DMS153 treated with DMSO at 0.1 percent for 48 hours (cell line): ENCODE measurements at regions not wholly inside any gene's neighbourhood (a gene's known extent, or its start where the extent isn't known, plus 50 kb on each side); places are given as distances from the start of the nearest gene placed in this dataset.

ENCODE experiments used
- DNase-seq: peaks from one replicate; lab custom pipeline; 2025; ENCODE audit not compliant: unreplicated experiment; lab: John Stamatoyannopoulos, UW

DNA sequence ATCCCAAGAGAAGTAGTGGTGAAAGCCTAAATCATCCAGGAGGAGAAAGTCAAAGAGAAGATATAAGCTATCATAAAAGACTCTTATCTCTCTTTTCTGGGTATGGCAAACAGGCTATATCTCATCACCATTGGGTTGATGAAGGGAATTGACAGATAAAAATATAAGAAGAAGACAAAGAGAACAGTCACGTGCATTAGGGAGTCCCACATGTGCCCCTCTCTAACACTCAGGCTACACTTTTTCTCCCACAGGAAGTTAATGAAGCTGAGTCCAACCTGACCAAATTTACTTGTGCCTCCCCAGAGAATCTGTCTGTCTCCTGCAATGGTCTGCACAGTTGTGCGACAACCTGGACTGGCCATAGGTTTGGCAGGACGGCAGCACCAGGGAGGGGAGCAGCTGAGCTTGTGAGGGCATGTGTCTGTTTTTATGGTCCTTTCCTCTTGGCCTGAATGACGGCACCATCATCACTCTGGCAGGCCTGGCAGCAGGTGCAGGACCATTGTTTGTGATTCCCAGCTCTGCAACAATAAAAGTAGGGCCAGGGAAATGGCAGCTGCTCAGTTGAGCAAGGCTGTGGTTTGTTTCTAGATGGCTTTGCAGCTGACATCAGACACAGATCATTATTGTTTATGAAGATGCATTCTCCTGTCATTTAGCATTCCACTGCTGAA lies 144.5 kb upstream of the MCHR2 start:
- peak; percentile 72 for DNase-seq

DNA sequence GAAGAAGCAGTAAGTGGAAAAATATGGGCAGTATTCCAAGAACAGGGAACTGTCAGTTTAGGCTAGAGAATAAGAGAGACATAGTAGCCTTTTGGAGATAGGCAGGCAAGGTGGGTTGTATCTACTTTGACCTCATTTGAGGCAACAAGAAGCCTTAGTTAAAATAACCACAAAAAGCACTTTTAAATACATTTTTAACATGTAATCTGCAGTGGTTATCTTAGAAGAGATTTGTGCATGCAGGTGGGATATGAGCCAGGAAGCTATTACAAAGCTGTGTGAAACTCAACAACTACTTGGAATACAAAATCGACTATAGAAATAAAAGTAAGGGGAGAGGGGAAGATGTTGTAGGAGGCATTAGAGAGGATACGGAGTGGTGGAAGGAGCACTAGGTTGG lies 143.7 kb upstream of the MCHR2 start:
- DNase-seq: no peak

DNA sequence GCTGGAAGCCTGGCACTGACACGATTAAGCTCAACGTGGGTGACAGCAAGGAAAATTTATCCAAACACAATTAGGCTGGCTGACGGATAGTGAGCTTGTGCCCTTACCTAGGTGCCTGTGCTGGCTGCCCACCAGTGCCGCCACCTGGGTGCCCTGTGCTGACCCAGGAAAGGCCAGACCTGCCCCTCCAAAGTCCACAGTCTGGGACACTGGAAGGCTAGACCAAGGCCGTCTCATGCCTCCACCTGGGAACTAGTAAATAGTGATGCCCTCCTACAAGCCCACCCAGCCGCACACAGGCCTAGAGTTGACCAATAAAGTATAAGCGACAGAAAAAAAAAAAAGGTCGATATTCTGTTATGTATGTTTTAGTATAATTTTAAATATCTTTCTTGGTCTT lies 142.6 kb upstream of the MCHR2 start:
- no peak for DNase-seq

DNA sequence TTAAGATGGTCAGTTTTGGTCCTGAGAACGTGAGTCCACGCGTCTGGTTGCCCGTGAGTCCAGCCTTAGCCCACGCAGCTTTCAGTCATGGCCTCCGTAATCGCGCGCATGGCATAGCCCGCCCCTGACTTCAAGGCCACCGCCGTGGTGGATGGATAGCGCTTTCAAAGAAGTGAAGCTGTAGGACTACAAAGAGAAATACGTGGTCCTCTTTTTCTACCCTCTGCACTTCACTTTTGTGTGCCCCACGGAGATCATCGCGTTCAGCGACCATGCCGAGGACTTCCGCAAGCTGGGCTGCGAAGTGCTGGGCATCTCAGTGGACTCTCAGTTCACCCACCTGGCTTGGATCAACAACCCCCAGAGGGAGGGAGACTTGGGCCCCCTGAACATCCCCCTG lies 142.0 kb upstream of the MCHR2 start:
- DNase-seq: no peak

DNA sequence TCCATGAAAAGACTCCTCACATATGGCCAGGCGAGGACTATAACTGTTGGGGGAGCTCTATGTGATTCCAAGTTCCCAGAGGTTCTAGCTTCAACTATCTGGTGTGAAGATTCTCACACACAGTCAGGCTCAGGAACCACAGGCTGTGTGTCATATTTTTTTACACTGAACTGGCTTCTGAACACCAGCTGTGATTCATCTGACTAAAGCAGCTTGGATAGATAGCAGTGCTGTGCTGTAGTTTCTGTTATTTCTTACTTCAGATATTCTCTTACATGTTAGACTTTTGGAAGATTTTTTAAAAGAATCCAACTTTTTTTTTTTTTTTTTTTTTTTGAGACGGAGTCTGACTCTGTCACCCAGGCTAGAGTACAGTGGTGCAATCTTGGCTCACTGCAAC lies 140.7 kb upstream of the MCHR2 start:
- DNase-seq: no peak

DNA sequence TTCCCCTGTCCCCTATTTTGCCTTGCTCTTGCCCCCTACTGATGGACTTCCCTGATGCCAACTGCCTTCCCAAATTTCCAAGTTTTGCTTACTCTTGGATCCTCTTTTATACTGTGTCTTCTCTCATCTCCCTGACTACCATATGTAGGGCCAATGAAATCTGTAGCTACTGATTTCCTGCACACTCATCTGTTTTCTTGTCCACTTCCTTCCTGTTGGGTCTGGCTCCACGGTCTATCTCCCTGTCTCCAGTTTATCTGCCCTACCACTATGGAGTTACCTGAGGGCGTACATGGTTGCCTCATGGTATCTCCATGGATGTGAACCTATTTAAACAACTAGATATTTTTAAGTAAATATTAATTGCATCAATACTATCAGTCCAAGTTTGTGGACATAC lies 140.3 kb upstream of the MCHR2 start:
- DNase-seq: no peak

DNA sequence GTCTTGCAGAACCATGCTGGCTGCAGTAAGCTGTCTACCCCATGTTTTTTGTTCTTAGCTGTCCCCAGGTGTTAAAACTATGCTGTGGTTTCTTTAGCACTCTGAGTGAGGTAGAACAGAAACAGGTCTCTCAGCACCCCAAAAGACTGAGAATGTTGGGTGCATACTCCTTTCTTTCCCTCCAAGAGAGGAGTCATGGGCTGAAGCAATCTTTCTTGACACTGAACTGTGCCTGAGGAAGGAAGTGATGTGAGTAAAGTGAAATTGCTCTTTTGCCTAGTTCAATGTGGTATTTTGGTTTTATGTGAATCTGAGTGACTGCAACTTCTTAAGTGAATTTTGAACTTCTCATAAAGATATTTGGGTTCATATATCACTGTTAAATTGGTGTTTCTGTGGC lies 138.0 kb upstream of the MCHR2 start:
- no peak for DNase-seq

DNA sequence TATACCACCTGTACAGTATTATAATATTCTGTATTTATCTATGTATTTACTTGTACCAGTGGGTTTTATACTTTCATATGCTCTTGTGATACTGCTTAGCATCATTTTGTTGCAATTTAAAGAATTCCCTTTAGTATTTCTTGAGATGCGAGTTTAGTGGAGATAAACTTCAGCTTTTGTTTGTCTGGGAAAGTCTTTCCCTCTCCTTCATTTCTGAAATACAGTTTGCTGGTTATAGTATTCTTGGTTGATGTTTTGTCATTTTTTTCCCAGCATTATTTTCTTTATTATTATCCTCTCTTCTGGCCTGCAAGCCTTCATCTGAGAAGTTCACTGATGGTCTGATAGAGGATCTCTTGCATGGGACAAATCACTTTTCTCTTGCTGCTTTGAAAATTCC lies 136.6 kb upstream of the MCHR2 start:
- DNase-seq: no peak

DNA sequence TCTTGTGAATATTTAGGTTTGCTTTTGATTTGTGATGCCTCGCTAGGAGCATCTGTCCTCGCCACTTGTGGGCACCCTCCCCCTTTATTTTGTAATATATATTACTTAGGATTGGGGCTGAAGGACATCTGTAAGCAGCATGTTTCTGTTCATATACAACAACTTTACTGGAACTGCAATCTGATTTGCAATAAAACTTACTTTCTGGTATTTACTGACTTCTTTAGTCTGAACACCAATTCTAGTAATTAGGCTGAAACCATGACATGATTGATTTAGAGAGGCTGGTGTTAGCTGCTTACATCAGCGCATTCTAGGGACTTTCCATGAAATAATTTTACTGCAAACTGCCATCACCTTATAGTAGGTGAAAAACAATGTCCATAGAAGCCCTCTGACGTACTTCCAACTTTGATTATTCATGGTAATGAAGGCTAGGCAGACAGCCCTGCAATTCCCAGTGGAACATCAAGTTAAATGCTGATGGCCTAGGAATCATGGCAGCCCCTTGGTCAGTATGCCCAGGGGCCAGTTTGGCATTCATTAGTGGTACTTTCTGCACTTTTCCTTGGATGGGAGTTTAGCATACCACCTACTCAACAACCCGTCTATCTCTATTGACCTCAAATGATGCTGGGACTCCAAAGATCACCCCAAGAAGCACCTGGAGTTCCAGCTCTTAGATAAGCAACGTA lies 132.9 kb upstream of the MCHR2 start:
- DNase-seq: no peak

DNA sequence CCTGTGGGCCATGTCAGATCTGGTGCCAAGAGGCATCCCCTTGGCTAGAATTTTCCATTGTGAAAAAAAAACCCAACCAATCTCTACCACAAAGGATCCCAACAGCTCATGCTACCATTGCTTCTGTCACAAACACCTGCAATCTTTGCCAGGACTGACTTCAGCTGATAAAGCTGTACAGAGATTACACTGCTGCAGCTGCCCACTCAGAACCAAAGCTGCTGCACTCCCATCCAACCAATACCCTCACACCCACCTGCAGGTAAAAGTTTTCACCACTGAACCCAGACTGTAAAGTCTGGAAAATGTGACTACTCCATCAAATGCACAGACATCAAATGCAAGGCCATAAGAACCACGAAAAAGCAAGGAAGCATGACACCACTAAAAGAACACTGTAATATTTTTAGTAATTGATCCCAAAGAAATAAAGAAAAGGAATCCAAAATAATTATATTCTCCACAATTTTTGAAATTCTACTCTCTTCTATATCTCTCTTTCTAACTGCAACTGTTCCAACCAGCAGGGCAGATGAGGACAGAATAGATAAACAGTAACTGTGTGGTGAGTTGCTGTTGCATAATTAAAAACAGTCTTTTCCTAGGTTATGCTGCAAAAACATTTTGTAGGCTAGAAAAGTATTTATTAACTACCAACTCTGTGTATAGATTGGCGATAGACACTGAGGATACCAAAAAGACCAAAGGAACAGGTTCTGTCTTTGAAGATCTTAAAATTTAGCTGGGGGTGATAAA lies 128.0 kb upstream of the MCHR2 start:
- no peak for DNase-seq

DNA sequence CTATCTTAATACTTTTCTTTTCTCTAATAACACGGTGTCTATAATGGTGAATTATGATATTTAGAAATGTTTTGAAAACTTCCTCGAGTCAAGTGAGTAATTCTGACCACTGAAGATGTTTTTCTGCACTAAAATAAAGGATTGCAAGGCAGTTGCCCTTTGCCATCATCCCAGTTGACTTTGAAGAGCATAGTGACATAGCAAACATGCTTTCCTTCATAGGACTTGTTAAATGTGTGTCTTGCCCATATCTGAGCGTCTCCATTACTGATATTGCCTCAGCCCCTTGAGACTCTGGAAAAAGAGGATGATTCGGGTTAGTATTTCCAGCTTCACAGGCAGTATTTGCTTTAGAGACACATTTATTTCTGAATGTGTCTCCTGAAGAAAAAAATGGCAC lies 125.2 kb upstream of the MCHR2 start:
- DNase-seq: no peak

DNA sequence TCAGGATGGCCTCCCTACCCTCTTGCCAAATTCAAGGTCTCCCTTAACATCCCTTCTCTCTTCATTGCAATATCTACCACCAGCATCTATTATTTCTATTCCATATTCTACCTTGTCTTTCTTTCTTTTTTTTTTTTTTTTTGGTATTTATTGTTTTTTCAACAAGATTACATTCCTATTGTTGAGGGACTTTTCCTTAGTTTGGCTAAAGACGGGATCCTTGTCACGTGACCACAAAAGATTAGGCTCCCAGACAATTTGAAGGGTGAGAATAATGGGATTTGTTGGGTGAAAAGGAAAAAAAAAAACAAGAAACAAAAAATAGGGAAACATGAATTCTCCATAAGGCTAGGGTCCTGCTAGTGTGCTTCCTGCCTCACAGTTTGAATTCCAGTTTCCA lies 124.3 kb upstream of the MCHR2 start:
- DNase-seq: no peak

DNA sequence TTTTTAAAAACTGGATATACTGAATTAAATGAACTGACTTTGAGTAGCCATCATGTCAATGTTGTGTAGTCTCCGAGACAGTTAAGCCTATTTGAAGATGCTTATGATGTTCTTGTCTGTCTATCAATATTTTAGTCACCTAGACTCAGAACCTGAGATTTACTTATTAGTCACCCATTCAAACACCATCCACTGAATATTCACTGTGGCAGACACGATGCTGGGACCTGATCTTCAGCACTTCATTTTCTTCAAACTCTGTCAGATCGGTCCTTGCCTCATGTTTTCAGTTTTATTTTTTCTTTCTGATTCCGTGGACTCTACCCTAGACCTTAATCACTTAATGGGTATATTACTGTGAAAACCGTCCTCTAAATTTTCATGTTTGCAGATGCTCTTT lies 123.7 kb upstream of the MCHR2 start:
- no peak for DNase-seq

DNA sequence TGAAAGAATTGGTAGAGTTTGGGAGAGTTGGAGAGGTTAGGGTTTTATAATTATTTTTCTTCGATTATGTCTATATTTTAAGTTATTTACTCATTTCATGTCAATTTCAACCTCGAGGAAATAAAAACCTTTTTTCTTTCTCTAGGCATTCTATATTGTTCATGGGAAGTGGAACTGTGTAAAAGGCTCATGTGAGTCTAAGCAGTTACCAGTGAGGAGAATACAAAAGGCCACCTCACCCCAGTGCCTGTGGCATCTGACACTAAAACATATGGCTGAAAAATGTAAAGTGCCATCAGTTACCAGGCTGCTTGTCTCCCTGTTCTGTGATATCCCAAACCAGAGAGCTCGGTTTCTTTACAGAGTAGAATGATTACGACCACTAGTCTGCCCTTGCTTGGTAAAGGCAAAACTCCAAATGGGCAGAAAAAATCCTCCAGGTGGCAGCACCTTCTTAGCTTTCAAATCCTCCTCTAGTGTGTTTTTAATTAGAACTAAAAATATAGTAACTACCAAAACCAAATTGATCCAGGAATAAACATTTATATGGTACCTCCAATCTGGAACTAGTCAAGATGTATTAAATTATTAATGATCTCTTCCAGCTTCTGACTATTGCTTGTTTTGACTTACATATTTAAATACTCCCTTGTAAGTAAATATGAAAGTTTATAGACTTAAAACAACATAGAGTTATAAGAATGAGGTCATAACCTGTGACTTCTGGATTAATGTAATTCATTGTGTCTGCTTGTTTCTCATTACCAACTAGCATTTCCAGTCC lies 122.6 kb upstream of the MCHR2 start:
- peak; percentile 65 for DNase-seq

DNA sequence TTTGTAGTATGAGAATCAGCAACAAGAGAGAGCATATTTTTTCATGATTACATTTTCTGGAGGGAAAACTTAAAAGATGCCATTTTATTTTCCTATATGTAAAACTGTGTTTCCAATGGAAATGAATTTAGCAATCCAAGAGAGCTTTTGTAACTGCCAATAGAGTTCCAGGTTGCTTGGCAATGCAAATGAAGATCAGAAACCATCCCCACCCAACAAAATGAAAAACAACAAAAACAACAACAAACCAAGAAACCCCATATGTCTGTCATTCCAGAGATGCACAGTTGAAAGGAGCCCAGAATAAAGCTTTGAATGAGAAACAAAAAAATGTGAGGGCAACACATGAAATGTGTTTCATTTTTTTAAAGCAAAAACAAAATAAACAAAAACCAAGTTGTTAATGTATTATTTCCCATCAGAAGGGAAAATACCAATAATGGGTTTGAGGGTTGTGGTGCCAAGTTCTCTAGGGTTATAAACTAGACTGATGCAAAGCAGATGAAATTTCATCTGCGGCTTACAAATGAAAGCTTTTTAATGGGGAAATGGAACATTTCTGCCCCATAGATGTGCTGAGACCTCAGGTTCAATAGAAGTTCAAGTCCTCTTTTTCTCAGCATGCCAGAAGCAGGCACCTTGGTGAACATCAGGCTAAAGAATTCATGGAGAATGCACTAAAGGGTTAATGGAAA lies 121.5 kb upstream of the MCHR2 start:
- no peak for DNase-seq

DNA sequence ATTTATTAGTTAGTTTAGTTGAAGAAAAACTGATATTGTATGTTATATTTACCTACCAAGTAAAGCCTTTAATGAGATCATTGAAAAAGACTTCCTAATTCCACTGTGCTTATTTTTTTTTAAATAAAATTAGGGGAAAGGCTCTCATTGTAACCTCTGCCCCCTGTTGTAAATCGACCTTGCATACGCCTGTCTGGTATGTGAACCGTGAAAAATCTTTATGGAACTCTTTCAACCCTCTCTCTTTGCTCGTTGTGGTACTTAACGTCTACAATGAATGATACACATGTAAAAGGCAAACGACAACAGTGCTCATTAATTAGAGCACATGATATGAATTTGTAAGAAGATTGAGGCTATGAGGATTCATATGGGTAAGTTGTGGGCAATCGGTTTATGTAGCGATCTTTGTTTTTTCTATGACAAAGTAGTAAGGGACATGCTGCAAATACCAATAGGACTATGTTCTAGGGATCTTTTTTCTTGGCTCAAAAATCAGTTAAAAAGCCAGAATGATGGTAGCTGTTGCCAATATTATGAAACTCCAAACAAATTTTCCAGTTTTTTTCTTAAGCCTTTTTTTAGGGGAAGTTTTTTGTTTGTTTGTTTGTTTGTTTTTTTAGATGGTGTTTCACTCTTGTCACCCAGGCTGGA lies 119.0 kb upstream of the MCHR2 start:
- DNase-seq: no peak

DNA sequence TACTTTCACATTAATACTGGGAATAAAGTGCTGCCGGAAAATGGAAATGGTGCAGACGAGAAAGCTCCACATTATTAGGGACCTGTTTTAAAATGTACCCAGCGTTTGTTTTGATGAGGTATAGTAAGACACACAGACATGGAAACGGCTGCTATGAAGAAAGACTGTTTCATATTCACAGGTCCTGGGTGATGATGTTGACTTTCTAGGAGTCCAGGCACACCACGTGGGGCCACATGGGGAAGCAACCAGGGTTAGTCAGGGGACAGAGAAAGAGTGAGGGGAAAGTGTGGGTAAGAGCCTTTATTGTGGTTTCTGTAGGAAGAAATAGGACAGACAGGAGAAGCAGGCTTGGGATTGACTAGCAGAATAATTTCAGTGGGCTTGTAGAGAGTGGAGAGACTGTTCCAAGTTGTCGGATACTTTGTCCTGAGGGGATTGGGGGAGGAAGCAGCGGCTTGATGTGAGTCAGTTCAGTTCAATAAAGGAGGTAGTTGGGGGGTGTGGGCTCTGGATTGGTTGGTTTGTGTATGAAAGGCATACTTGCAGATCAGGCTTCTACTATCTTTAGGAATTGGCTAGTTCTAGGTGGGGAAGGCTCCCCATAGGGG lies 112.0 kb upstream of the MCHR2 start:
- DNase-seq: no peak

DNA sequence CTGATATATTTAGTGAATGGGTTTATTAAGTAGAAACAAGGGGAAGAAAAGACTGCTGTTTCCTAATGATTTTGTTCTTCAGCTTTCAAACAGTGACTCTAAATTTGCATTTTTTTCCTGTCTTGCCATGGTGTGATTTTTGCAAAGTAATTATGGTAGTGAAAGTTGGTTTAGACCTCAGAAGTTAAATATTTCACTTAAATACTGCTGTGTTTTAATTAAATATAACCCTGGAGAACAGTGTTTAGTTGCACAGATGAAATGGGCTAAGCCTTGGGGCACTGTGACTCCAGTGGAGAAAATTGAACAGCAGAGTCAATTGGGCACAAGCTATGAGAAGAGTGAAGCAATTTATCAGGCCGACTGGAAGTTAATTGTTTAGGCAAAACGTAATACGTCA lies 111.1 kb upstream of the MCHR2 start:
- DNase-seq: no peak

DNA sequence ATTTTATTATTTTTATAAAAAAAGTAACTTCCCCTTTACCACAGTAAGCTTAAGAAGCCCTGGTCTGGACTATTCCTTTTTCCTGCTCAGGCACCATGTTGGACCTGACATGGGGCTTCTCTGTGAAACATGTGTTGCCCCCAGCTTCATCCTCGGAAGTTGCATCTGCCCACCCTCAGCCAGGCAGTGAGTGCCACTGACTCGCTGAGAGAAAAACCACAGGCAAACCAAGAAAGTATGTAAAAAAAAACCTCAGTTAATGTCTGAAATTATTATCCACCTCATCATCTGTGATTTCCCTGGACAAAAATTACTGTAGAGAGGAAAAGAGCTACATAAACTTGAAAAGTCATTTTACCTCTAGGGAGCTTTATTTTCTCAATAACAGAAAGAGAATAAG lies 109.9 kb upstream of the MCHR2 start:
- DNase-seq: no peak

DNA sequence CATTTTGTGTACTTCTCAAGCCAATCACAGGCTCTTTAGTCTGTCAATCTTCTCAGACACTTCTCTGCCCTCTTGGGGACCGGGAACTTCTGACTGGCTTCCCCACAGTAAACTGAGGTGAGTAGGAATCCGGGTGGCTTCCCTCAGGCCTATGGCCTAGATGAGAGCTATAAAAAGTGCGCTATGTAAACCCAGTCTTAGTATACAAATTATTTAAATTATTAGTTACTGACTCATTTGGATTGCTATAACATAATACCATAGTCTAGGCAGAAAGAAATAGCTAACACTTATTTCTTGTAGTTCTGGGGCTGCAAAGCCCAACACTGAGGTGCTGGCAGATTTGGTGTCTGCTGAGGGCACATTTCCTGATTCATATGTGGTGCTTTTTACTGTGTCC lies 109.2 kb upstream of the MCHR2 start:
- no peak for DNase-seq
